ENCODE measurements at regions not wholly inside any gene's neighbourhood (a gene's known extent, or its start where the extent isn't known, plus 50 kb on each side); places are given as distances from the start of the nearest gene placed in this dataset.

- Mint-ChIP-seq H3K9me3 (peaks cover 4% of the 10 kb centered on the region), H3K27ac (no peak overlapping the region), H3K36me3 (no peaks in the 10 kb centered on the region), H3K27me3 (no peaks in the 10 kb centered on the region), H3K4me3 (no peak overlapping the region), H3K4me1 (no peaks in the 10 kb centered on the region)
Measured at GRCh38 chr20:60903325-60903971, 348.6 kb upstream of the CDH4 start.

- Mint-ChIP-seq H3K4me3 (no peak overlapping the region), H3K4me1 (no peaks in the 10 kb centered on the region), H3K27ac (no peak overlapping the region), H3K27me3 (no peaks in the 10 kb centered on the region), H3K36me3 (no peaks in the 10 kb centered on the region), H3K9me3 (peaks cover 4% of the 10 kb centered on the region)
Measured at GRCh38 chr20:60904730-60905129, 347.3 kb upstream of the CDH4 start.

GRCh38 chr20:60905919-60906318, 346.1 kb upstream of the CDH4 start:
- no peaks in the 10 kb centered on the region for H3K27me3 Mint-ChIP-seq
- no peak overlapping the region for H3K27ac Mint-ChIP-seq

GRCh38 chr20:60906555-60906954, 345.5 kb upstream of the CDH4 start:
- no peaks in the 10 kb centered on the region for H3K27me3 Mint-ChIP-seq
- H3K27ac Mint-ChIP-seq = no peak overlapping the region
- no peak overlapping the region for H3K4me3 Mint-ChIP-seq
- H3K4me1 Mint-ChIP-seq = no peaks in the 10 kb centered on the region
- no peaks in the 10 kb centered on the region for H3K36me3 Mint-ChIP-seq
- H3K9me3 Mint-ChIP-seq = peaks cover 4% of the 10 kb centered on the region

More at GRCh38 chr20:60905919-60906318, 346.1 kb upstream of the CDH4 start:
- no peaks in the 10 kb centered on the region for H3K4me1 Mint-ChIP-seq
- H3K4me3 Mint-ChIP-seq = no peak overlapping the region
- peaks cover 4% of the 10 kb centered on the region for H3K9me3 Mint-ChIP-seq
- H3K36me3 Mint-ChIP-seq = no peaks in the 10 kb centered on the region

- Mint-ChIP-seq H3K4me3 (no peak overlapping the region), H3K36me3 (no peaks in the 10 kb centered on the region)
Measured at GRCh38 chr20:60913298-60913697, 338.8 kb upstream of the CDH4 start.

GRCh38 chr20:60921022-60921622, 330.9 kb upstream of the CDH4 start:
- H3K27me3 Mint-ChIP-seq = peaks cover 3% of the 10 kb centered on the region
- no peaks in the 10 kb centered on the region for H3K36me3 Mint-ChIP-seq
- H3K4me3 Mint-ChIP-seq = no peak overlapping the region
- H3K4me1 Mint-ChIP-seq = no peaks in the 10 kb centered on the region
- peaks cover 11% of the 10 kb centered on the region for H3K9me3 Mint-ChIP-seq
- H3K27ac Mint-ChIP-seq = no peak overlapping the region

More at GRCh38 chr20:60913298-60913697, 338.8 kb upstream of the CDH4 start:
- H3K27ac Mint-ChIP-seq = no peak overlapping the region
- H3K9me3 Mint-ChIP-seq = peaks cover 15% of the 10 kb centered on the region
- no peaks in the 10 kb centered on the region for H3K4me1 Mint-ChIP-seq
- no peaks in the 10 kb centered on the region for H3K27me3 Mint-ChIP-seq

- H3K9me3 Mint-ChIP-seq = no peaks in the 10 kb centered on the region
- H3K36me3 Mint-ChIP-seq = no peaks in the 10 kb centered on the region
- H3K27me3 Mint-ChIP-seq = peaks cover 4% of the 10 kb centered on the region
- no peak overlapping the region for H3K4me3 Mint-ChIP-seq
- H3K4me1 Mint-ChIP-seq = no peaks in the 10 kb centered on the region
- no peak overlapping the region for H3K27ac Mint-ChIP-seq
Measured at GRCh38 chr20:60926831-60927230, 325.2 kb upstream of the CDH4 start.

- no peak overlapping the region for H3K27ac Mint-ChIP-seq
- H3K27me3 Mint-ChIP-seq = peaks cover 4% of the 10 kb centered on the region
- no peak overlapping the region for H3K4me3 Mint-ChIP-seq
- H3K36me3 Mint-ChIP-seq = no peaks in the 10 kb centered on the region
- H3K9me3 Mint-ChIP-seq = no peaks in the 10 kb centered on the region
- no peaks in the 10 kb centered on the region for H3K4me1 Mint-ChIP-seq
Measured at GRCh38 chr20:60928341-60928740, 323.7 kb upstream of the CDH4 start.

- Mint-ChIP-seq H3K9me3 (no peaks in the 10 kb centered on the region), H3K4me3 (no peak overlapping the region), H3K36me3 (no peaks in the 10 kb centered on the region), H3K4me1 (no peaks in the 10 kb centered on the region), H3K27ac (no peak overlapping the region), H3K27me3 (peaks cover 4% of the 10 kb centered on the region)
Measured at GRCh38 chr20:60930023-60930790, 321.9 kb upstream of the CDH4 start.

- H3K4me1 Mint-ChIP-seq = no peaks in the 10 kb centered on the region
- no peaks in the 10 kb centered on the region for H3K9me3 Mint-ChIP-seq
- H3K36me3 Mint-ChIP-seq = no peaks in the 10 kb centered on the region
- H3K27me3 Mint-ChIP-seq = peaks cover 4% of the 10 kb centered on the region
- H3K27ac Mint-ChIP-seq = no peak overlapping the region
- H3K4me3 Mint-ChIP-seq = no peak overlapping the region
Measured at GRCh38 chr20:60931696-60932095, 320.4 kb upstream of the CDH4 start.

- Mint-ChIP-seq H3K4me3 (no peak overlapping the region), H3K36me3 (no peaks in the 10 kb centered on the region), H3K4me1 (no peaks in the 10 kb centered on the region), H3K27me3 (no peaks in the 10 kb centered on the region), H3K27ac (no peak overlapping the region), H3K9me3 (no peaks in the 10 kb centered on the region)
Measured at GRCh38 chr20:60934724-60935123, 317.3 kb upstream of the CDH4 start.

- Mint-ChIP-seq H3K4me3 (no peak overlapping the region), H3K27me3 (no peaks in the 10 kb centered on the region), H3K36me3 (no peaks in the 10 kb centered on the region), H3K9me3 (no peaks in the 10 kb centered on the region), H3K27ac (no peak overlapping the region), H3K4me1 (no peaks in the 10 kb centered on the region)
Measured at GRCh38 chr20:60935971-60936370, 316.1 kb upstream of the CDH4 start.

- H3K36me3 Mint-ChIP-seq = no peaks in the 10 kb centered on the region
- no peak overlapping the region for H3K27ac Mint-ChIP-seq
- H3K9me3 Mint-ChIP-seq = no peaks in the 10 kb centered on the region
- no peaks in the 10 kb centered on the region for H3K27me3 Mint-ChIP-seq
- no peak overlapping the region for H3K4me3 Mint-ChIP-seq
- no peaks in the 10 kb centered on the region for H3K4me1 Mint-ChIP-seq
Measured at GRCh38 chr20:60937585-60937984, 314.5 kb upstream of the CDH4 start.

GRCh38 chr20:60941379-60941778, 310.7 kb upstream of the CDH4 start:
- H3K36me3 Mint-ChIP-seq = no peaks in the 10 kb centered on the region
- H3K27me3 Mint-ChIP-seq = peaks cover 4% of the 10 kb centered on the region
- no peak overlapping the region for H3K27ac Mint-ChIP-seq
- no peaks in the 10 kb centered on the region for H3K9me3 Mint-ChIP-seq
- no peak overlapping the region for H3K4me3 Mint-ChIP-seq
- H3K4me1 Mint-ChIP-seq = no peaks in the 10 kb centered on the region

- Mint-ChIP-seq H3K4me1 (no peaks in the 10 kb centered on the region), H3K27ac (no peak overlapping the region), H3K4me3 (no peak overlapping the region), H3K27me3 (peaks cover 4% of the 10 kb centered on the region), H3K36me3 (no peaks in the 10 kb centered on the region), H3K9me3 (no peaks in the 10 kb centered on the region)
Measured at GRCh38 chr20:60947819-60948218, 304.2 kb upstream of the CDH4 start.

- H3K27me3 Mint-ChIP-seq = peaks cover 4% of the 10 kb centered on the region
- no peaks in the 10 kb centered on the region for H3K9me3 Mint-ChIP-seq
- no peak overlapping the region for H3K27ac Mint-ChIP-seq
- H3K36me3 Mint-ChIP-seq = no peaks in the 10 kb centered on the region
- H3K4me3 Mint-ChIP-seq = no peak overlapping the region
- H3K4me1 Mint-ChIP-seq = no peaks in the 10 kb centered on the region
Measured at GRCh38 chr20:60948224-60948623, 303.8 kb upstream of the CDH4 start.
